Colonic mucosa (tissue), 4 donors: ENCODE measurements at regions not wholly inside any gene's neighbourhood (a gene's known extent, or its start where the extent isn't known, plus 50 kb on each side); places are given as distances from the start of the nearest gene placed in this dataset.

Experiments
- DNase-seq: peaks from one replicate; pipeline ENCODE4 v3.0.0-alpha.2; 2020
- H3K27ac ChIP-seq: fragments of 200-600 bp; one replicate; pipeline ENCODE4 v1.8.0; 2021
- H3K27me3 ChIP-seq: fragments of 200-600 bp; one replicate; pipeline ENCODE4 v1.8.0; 2021
- H3K36me3 ChIP-seq: fragments of 200-600 bp; one replicate; pipeline ENCODE4 v1.8.0; 2021
- H3K4me1 ChIP-seq: fragments of 200-600 bp; one replicate; pipeline ENCODE4 v1.8.0; 2021; ENCODE audit warnings: mild to moderate bottlenecking
- H3K4me3 ChIP-seq: fragments of 200-600 bp; one replicate; pipeline ENCODE4 v1.8.0; 2021
- H3K9ac ChIP-seq, 2 donors: one replicate each; pipeline ENCODE4 v1.7.0; 2013; ENCODE audit warnings: control low read depth in 2 of 2, low read depth in 2 of 2, low read length in 2 of 2
- H3K9me3 ChIP-seq: fragments of 200-600 bp; one replicate; pipeline ENCODE4 v1.8.0; 2021
- intact Hi-C: fragments of 100-400 bp; cut with DNase I; formaldehyde crosslinking; loops from one replicate; pipeline ENCODE4 v1.14.1; 2022
- TF ChIP-seq, protein P1 (sequence below): fragments of 200-600 bp; IDR thresholded peaks from one replicate; pipeline ENCODE4 v1.8.0; 2022; ENCODE audit warnings: antibody characterized with exemption, mild to moderate bottlenecking
- donor health status: healthy.
- donor health status: DM: no; HTN: no; CAD: no.
- donor health status: DM: no; HTN: no; CAD: no.

DNA sequence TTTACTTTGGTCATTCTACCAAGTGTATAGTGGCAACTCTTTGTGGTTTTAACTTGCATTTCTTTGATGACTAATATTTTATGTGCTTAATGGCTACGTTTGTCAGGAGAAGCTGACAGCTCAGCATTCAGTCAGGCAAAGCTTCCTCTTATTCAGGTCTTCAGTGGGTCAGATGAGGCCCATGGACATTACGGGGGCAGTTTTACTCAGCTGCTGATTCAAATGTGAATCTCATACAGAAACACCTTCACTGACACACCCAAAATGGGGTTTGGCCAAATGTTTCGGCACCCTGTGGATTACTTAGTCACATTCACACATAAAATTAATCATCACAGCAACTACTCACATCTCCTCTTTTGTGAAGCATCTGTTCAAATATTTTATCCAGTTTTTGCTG, 104.9 kb upstream of the PLD5 start:
- Histone ChIP-seq H3K27me3 (no peaks in the 10 kb centered on the region), H3K36me3 (no peaks in the 10 kb centered on the region), H3K4me3 (no peak overlapping the region), H3K9me3 (no peaks in the 10 kb centered on the region), H3K9ac (no peak overlapping the region), H3K27ac (no peak overlapping the region), H3K4me1 (no peaks in the 10 kb centered on the region)
- TF ChIP-seq, protein P1, sequence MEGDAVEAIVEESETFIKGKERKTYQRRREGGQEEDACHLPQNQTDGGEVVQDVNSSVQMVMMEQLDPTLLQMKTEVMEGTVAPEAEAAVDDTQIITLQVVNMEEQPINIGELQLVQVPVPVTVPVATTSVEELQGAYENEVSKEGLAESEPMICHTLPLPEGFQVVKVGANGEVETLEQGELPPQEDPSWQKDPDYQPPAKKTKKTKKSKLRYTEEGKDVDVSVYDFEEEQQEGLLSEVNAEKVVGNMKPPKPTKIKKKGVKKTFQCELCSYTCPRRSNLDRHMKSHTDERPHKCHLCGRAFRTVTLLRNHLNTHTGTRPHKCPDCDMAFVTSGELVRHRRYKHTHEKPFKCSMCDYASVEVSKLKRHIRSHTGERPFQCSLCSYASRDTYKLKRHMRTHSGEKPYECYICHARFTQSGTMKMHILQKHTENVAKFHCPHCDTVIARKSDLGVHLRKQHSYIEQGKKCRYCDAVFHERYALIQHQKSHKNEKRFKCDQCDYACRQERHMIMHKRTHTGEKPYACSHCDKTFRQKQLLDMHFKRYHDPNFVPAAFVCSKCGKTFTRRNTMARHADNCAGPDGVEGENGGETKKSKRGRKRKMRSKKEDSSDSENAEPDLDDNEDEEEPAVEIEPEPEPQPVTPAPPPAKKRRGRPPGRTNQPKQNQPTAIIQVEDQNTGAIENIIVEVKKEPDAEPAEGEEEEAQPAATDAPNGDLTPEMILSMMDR = no peak
- no peak for DNase-seq
- intact Hi-C loops = no loop called here

DNA sequence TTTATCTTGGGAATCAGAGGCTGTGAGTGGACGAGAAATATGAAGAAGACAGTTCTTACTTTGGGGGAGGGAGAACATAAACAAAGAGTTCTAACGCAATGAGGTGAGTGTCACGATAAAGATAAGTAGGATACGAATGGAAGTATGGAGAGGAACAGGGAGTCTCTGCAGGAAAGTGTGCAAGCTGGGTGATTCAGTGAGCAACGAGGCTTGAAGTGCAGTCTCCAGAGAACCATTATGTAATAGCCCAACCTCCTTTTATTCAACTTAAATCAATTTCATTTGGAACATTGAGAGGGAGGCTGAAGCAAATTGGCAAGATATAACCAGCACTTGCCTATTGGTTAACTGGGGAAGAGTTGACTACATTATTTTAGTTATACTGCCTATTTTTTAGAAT, 99.3 kb upstream of the PLD5 start:
- no peak for DNase-seq
- Histone ChIP-seq H3K27ac (no peak overlapping the region), H3K9me3 (no peaks in the 10 kb centered on the region), H3K9ac (no peak overlapping the region), H3K36me3 (no peaks in the 10 kb centered on the region), H3K27me3 (no peaks in the 10 kb centered on the region), H3K4me3 (no peak overlapping the region), H3K4me1 (no peaks in the 10 kb centered on the region)
- TF ChIP-seq, protein P1 = no peak
- intact Hi-C loops = no loop called here

DNA sequence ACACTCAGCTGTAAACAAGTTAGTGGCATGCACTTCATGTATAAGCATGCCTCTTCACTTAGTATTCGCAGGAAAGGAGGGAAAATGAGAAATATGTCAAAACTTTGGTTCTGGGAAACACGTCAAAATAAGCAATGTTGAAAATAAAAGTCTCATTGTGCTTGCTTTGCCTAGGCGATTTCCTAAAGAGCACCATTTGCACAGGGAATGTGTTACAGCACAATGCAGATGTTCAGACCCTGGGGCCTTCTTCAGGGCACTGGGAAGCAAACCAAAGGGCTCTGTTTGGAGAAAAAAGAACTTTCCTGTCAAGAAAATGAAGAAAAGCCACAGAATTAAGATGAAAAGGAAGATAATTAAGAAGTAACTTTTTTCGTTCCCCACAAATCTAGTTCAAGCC, 98.6 kb upstream of the PLD5 start:
- no peak overlapping the region for H3K27ac ChIP-seq
- no peak for DNase-seq
- H3K9ac ChIP-seq = no peak overlapping the region
- no peaks in the 10 kb centered on the region for H3K36me3 ChIP-seq
- no peaks in the 10 kb centered on the region for H3K4me1 ChIP-seq
- H3K4me3 ChIP-seq = no peak overlapping the region
- H3K9me3 ChIP-seq = no peaks in the 10 kb centered on the region
- intact Hi-C loops = no loop called here
- no peaks in the 10 kb centered on the region for H3K27me3 ChIP-seq
- TF ChIP-seq, protein P1 = no peak

DNA sequence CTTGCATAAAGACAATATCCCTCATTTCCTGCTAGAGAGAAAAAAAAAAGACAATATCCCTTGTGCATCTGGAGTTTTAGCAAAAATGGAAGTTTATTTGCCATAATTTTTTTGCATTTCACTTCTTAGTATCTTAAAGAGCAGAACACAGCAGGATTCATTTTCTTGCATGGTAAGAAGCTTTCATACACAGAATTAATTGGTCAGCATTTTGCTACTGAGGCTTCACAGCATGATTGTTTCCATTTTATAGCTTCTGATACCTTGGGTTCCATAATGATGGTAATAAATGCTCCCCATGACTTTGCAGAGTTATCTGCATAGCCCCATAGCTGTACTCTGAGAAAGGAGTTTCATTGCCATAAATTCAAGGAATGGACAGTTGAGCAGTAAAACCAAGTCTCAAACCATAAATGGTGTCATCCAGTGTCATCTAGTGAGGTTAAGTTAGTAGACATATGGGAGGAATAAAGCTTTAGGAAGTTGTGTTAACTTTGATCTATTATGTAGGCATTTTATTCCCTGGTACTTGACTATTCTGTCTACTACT, 88.8 kb upstream of the PLD5 start:
- intact Hi-C loops = no loop called here
- no peak overlapping the region for H3K27ac ChIP-seq
- no peak overlapping the region for H3K4me3 ChIP-seq
- no peak overlapping the region for H3K9ac ChIP-seq
- H3K4me1 ChIP-seq = no peaks in the 10 kb centered on the region
- H3K27me3 ChIP-seq = no peaks in the 10 kb centered on the region
- H3K36me3 ChIP-seq = no peaks in the 10 kb centered on the region
- TF ChIP-seq, protein P1 = no peak
- DNase-seq = no peak
- H3K9me3 ChIP-seq = no peaks in the 10 kb centered on the region

DNA sequence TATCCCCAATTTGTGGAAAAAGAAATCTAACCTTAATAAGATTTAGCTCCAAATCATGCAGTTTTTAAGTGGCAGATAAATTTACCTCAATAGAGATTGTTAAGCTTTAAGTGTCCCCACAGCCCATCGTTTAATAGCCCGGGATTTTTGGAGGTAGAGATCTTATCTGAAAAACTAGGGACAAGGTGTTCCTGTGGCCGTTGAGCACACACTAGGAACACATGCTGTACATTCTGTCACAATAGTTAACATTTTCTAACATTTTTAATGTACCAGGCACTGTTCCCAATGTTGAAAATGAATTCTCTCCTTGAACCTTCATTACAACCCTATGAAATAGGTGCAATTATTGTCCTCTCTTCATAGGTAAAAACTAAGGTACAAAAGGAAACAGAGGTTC, 85.7 kb upstream of the PLD5 start:
- no peaks in the 10 kb centered on the region for H3K4me1 ChIP-seq
- no peak overlapping the region for H3K4me3 ChIP-seq
- H3K9ac ChIP-seq = no peak overlapping the region
- TF ChIP-seq, protein P1 = no peak
- no peak for DNase-seq
- H3K27ac ChIP-seq = no peak overlapping the region
- H3K9me3 ChIP-seq = no peaks in the 10 kb centered on the region
- H3K27me3 ChIP-seq = no peaks in the 10 kb centered on the region
- H3K36me3 ChIP-seq = no peaks in the 10 kb centered on the region
- intact Hi-C loops = no loop called here
